H1 (cell line): ENCODE measurements at regions not wholly inside any gene's neighbourhood (a gene's known extent, or its start where the extent isn't known, plus 50 kb on each side); places are given as distances from the start of the nearest gene placed in this dataset.
A peak's percentile ranks its signal among the peaks of the same experiment; 100 is the strongest.

Experiments
- CTCF ChIA-PET: fragments of 300-600 bp; sonication (Branson Sonifier 250); formaldehyde crosslinking; loops from one replicate; lab custom pipeline; 2021; ENCODE audit not compliant: partially characterized antibody; lab: Charles Lee
- POLR2A ChIA-PET: fragments of 300-600 bp; sonication (Branson Sonifier 250); formaldehyde crosslinking; loops from one replicate; lab custom pipeline; 2021; ENCODE audit warnings: inconsistent platforms; ENCODE audit not compliant: partially characterized antibody; lab: Charles Lee
- DNase-seq, 2 experiments: peaks; one replicate each; pipeline versions ENCODE4 v3.0.0 to v3.0.0-alpha.2; 2010 to 2022; ENCODE audit warnings: low spot score in 2 of 2, low read depth in 1 of 2, mixed read lengths in 1 of 2
- FAIRE-seq: peaks from 2 replicates; lab custom pipeline; 2011; peaks lifted over from hg19 to GRCh38; lab: Jason Lieb, UNC
- H2AFZ ChIP-seq: 2 replicates; pipeline ENCODE4 v1.8.1; 2012; ENCODE audit warnings: low read length, inconsistent platforms
- H2AK5ac ChIP-seq: 2 replicates; pipeline ENCODE4 v1.6.1; 2013; ENCODE audit warnings: low read depth, low read length
- H2BK120ac ChIP-seq: replicated peaks from 2 replicates; pipeline ENCODE3; 2013; ENCODE audit warnings: low read depth, low read length, inconsistent platforms
- H2BK12ac ChIP-seq: 2 replicates; pipeline ENCODE4 v1.6.1; 2013; ENCODE audit warnings: low read depth, low read length
- H2BK15ac ChIP-seq: 2 replicates; pipeline ENCODE4 v1.6.1; 2013; ENCODE audit warnings: low read length
- H2BK20ac ChIP-seq: 2 replicates; pipeline ENCODE4 v1.6.1; 2013; ENCODE audit warnings: low read length
- H2BK5ac ChIP-seq: 2 replicates; pipeline ENCODE4 v1.6.1; 2013; ENCODE audit warnings: low read depth, low read length
- H3K14ac ChIP-seq: 2 replicates; pipeline ENCODE4 v1.6.1; 2013; ENCODE audit warnings: inconsistent platforms; ENCODE audit not compliant: insufficient read length
- H3K18ac ChIP-seq: 2 replicates; pipeline ENCODE4 v1.6.1; 2013; ENCODE audit warnings: low read length; ENCODE audit errors: extremely low read depth
- H3K23ac ChIP-seq: 2 replicates; pipeline ENCODE4 v1.6.1; 2013; ENCODE audit warnings: inconsistent platforms; ENCODE audit not compliant: insufficient read length
- H3K23me2 ChIP-seq: 2 replicates; pipeline ENCODE4 v1.6.1; 2013; ENCODE audit warnings: low read depth, low read length
- H3K27ac ChIP-seq: 2 replicates; pipeline ENCODE4 v1.6.1; 2011; ENCODE audit warnings: low read depth, low read length, inconsistent platforms
- H3K27me3 ChIP-seq, 4 experiments: replicated peaks in 1 of 4; 1 replicate in 1 of 4; 2 replicates in 3 of 4; pipeline versions ENCODE4 v1.6.1 to v1.8.1; 2011 to 2013; ENCODE audit warnings: low read length in 3 of 4, mild to moderate bottlenecking in 3 of 4, inconsistent platforms in 2 of 4, mixed read lengths in 2 of 4, moderate library complexity in 1 of 4; ENCODE audit not compliant: control insufficient read depth in 3 of 4, insufficient read depth in 3 of 4; ENCODE audit errors: extremely low read depth in 1 of 4
- H3K36me3 ChIP-seq, 4 experiments: 2 replicates each; pipeline versions ENCODE4 v1.6.1 to v1.8.1; 2011 to 2013; ENCODE audit warnings: mild to moderate bottlenecking in 4 of 4, low read length in 3 of 4, moderate library complexity in 2 of 4, control low read depth in 1 of 4, inconsistent platforms in 1 of 4; ENCODE audit not compliant: insufficient read depth in 4 of 4, control insufficient read depth in 2 of 4
- H3K4ac ChIP-seq: replicated peaks from 2 replicates; pipeline ENCODE3; 2013; ENCODE audit warnings: low read length, low read depth, mixed read lengths, inconsistent platforms; ENCODE audit not compliant: insufficient read length
- H3K4me1 ChIP-seq, 4 experiments: replicated peaks in 1 of 4; 1 replicate in 1 of 4; 2 replicates in 3 of 4; pipeline versions ENCODE4 v1.6.1 to v1.8.1; 2011 to 2013; ENCODE audit warnings: low read length in 3 of 4, inconsistent platforms in 2 of 4, mixed read lengths in 1 of 4; ENCODE audit not compliant: insufficient read depth in 4 of 4, control insufficient read depth in 3 of 4
- H3K4me2 ChIP-seq, 2 experiments: 2 replicates each; pipeline versions ENCODE4 v1.6.1 to v1.8.1; 2011 to 2013; ENCODE audit warnings: low read depth in 2 of 2, low read length in 2 of 2, control low read depth in 1 of 2, inconsistent platforms in 1 of 2, mild to moderate bottlenecking in 1 of 2; ENCODE audit not compliant: insufficient read depth in 1 of 2
- H3K4me3 ChIP-seq, 4 experiments: fragments of 200-600, 300-600 bp in 1 of 4; sonication (generic), shearing (Covaris generic), sonication (Bioruptor Twin) in 1 of 4; 2 replicates each; pipeline versions ENCODE4 v1.5.1 to v1.8.1; 2011 to 2016; ENCODE audit warnings: low read length in 4 of 4, low read depth in 3 of 4, control low read depth in 2 of 4, inconsistent platforms in 2 of 4, mild to moderate bottlenecking in 2 of 4, mixed read lengths in 1 of 4, moderate library complexity in 1 of 4; ENCODE audit not compliant: insufficient read depth in 2 of 4; ENCODE audit errors: extremely low read depth in 1 of 4
- H3K56ac ChIP-seq: replicated peaks from 2 replicates; pipeline ENCODE3; 2013; ENCODE audit warnings: low read depth, mild to moderate bottlenecking, mixed read lengths, low read length, inconsistent platforms; ENCODE audit not compliant: insufficient read length
- H3K79me1 ChIP-seq: 2 replicates; pipeline ENCODE4 v1.6.1; 2013; ENCODE audit warnings: low read depth, low read length, control low read depth
- H3K79me2 ChIP-seq, 2 experiments: 2 replicates each; pipeline versions ENCODE4 v1.6.1 to v1.8.1; 2012 to 2013; ENCODE audit warnings: low read length in 2 of 2, mild to moderate bottlenecking in 2 of 2, inconsistent platforms in 1 of 2; ENCODE audit not compliant: insufficient read depth in 2 of 2, control insufficient read depth in 1 of 2
- H3K9ac ChIP-seq, 4 experiments: replicated peaks in 1 of 4; 1 replicate in 1 of 4; 2 replicates in 3 of 4; pipeline versions ENCODE4 v1.6.1 to v1.8.1; 2011 to 2013; ENCODE audit warnings: low read depth in 3 of 4, low read length in 3 of 4, control low read depth in 2 of 4, mild to moderate bottlenecking in 2 of 4, moderate library complexity in 2 of 4, inconsistent platforms in 1 of 4; ENCODE audit errors: extremely low read depth in 1 of 4
- H3K9me3 ChIP-seq, 2 experiments: 2 replicates each; pipeline versions ENCODE4 v1.6.1 to v1.8.1; 2012 to 2013; ENCODE audit warnings: mild to moderate bottlenecking in 2 of 2, moderate library complexity in 2 of 2, control low read depth in 1 of 2, inconsistent platforms in 1 of 2, low read depth in 1 of 2, low read length in 1 of 2, mixed read lengths in 1 of 2; ENCODE audit not compliant: insufficient read depth in 2 of 2
- H4K20me1 ChIP-seq, 2 experiments: replicated peaks in 1 of 2; 2 replicates each; pipeline versions ENCODE3 to v1.8.1; 2011 to 2013; ENCODE audit warnings: inconsistent platforms in 2 of 2, low read length in 2 of 2, mild to moderate bottlenecking in 1 of 2; ENCODE audit not compliant: insufficient read depth in 2 of 2, control insufficient read depth in 1 of 2
- H4K5ac ChIP-seq: 2 replicates; pipeline ENCODE4 v1.6.1; 2013; ENCODE audit warnings: low read length, low read depth, mixed read lengths, inconsistent platforms; ENCODE audit not compliant: insufficient read length
- H4K8ac ChIP-seq: 2 replicates; pipeline ENCODE4 v1.8.0; 2013; ENCODE audit warnings: mild to moderate bottlenecking, moderate library complexity, low read length, inconsistent platforms; ENCODE audit not compliant: insufficient read depth; ENCODE audit errors: extremely low read depth
- H4K91ac ChIP-seq: replicated peaks from 2 replicates; pipeline ENCODE3; 2013; ENCODE audit warnings: low read length, mixed read lengths, inconsistent platforms; ENCODE audit not compliant: insufficient read length
- CEBPB ChIP-seq: IDR thresholded peaks from 2 replicates; pipeline ENCODE4 v1.6.1; 2012; ENCODE audit warnings: low read depth, low read length
- CHD2 ChIP-seq: IDR thresholded peaks from 2 replicates; pipeline ENCODE4 v1.6.1; 2012; ENCODE audit warnings: low read length, improper control_type of control experiment
- EGR1 ChIP-seq: IDR thresholded peaks from 2 replicates; pipeline ENCODE4 v1.6.1; 2011; ENCODE audit warnings: low read depth, low read length, borderline replicate concordance
- HDAC2 ChIP-seq, 2 experiments: fragments of 300-600 bp in 1 of 2; sonication (generic) in 1 of 2; IDR thresholded peaks; 2 replicates each; pipeline ENCODE4 v1.6.1; 2011 to 2012; ENCODE audit warnings: low read depth in 2 of 2, low read length in 2 of 2, mild to moderate bottlenecking in 2 of 2, moderate library complexity in 2 of 2, borderline replicate concordance in 1 of 2, inconsistent platforms in 1 of 2
- KDM5A ChIP-seq: fragments of 200-600 bp; IDR thresholded peaks from 2 replicates; pipeline ENCODE4 v1.7.1; 2012; ENCODE audit warnings: mild to moderate bottlenecking, low read length, inconsistent platforms, mixed read lengths
- MAFK ChIP-seq: IDR thresholded peaks from 2 replicates; pipeline ENCODE4 v1.6.1; 2012; ENCODE audit warnings: low read depth, mild to moderate bottlenecking, improper control_type of control experiment, low read length
- MAX ChIP-seq: IDR thresholded peaks from 2 replicates; pipeline ENCODE4 v1.6.1; 2012; ENCODE audit warnings: inconsistent platforms
- POLR2A ChIP-seq, 2 experiments: IDR thresholded peaks; 1 replicate in 1 of 2; 2 replicates in 1 of 2; pipeline ENCODE4 v1.6.1; 2011; ENCODE audit warnings: low read depth in 2 of 2, low read length in 2 of 2, mild to moderate bottlenecking in 2 of 2; ENCODE audit errors: control extremely low read depth in 1 of 2
- POLR2AphosphoS5 ChIP-seq: IDR thresholded peaks from 2 replicates; pipeline ENCODE4 v1.6.1; 2011; ENCODE audit warnings: low read depth, low read length
- POU5F1 ChIP-seq: IDR thresholded peaks from 2 replicates; pipeline ENCODE4 v1.6.1; 2011; ENCODE audit warnings: low read depth, mild to moderate bottlenecking, low read length, moderate library complexity
- SAP30 ChIP-seq: fragments of 300-600 bp; sonication (generic); IDR thresholded peaks from 2 replicates; pipeline ENCODE4 v1.7.1; 2012; ENCODE audit warnings: low read length, moderate library complexity, mild to moderate bottlenecking, inconsistent platforms; ENCODE audit not compliant: insufficient read depth, insufficient replicate concordance
- SIX5 ChIP-seq: IDR thresholded peaks from 2 replicates; pipeline ENCODE4 v1.6.1; 2011; ENCODE audit warnings: mild to moderate bottlenecking, low read depth, low read length
- ZNF274 ChIP-seq: IDR thresholded peaks from 2 replicates; pipeline ENCODE4 v1.7.0; 2012; ENCODE audit warnings: low read length, borderline replicate concordance; ENCODE audit errors: extremely low read depth

DNA sequence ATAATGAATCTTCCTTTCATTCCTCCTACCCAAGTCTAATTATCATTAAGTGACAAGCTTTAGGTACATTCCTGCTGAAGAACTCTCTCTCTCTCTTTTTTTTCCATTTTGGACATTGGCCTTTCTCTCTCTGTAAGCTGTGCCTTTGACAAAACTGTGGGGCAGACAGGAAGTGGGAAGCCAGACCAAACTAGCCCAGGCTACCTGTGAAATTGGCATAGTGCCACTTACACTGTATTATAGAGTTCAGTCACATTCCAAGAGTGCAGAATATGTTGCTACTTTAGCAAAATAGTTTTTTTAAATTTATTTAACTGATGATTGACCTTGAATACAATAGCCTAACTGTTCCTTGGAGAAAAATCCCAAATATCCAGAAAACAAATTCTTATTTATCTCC lies 381.5 kb upstream of the ETAA1 start:
- no peaks in the 10 kb centered on the region for H3K79me2 ChIP-seq
- no peaks in the 10 kb centered on the region for H3K23me2 ChIP-seq
- no peak overlapping the region for H4K8ac ChIP-seq
- DNase-seq: no peak
- no peaks in the 10 kb centered on the region for H3K79me1 ChIP-seq
- no peaks in the 10 kb centered on the region for H3K9me3 ChIP-seq
- H3K27me3 ChIP-seq: no peaks in the 10 kb centered on the region
- no peak overlapping the region for H3K14ac ChIP-seq
- H3K9ac ChIP-seq: peak overlapping the region in 1 of 4 experiments; percentile 34; a peak in 1 of 7 replicates
- H3K27ac ChIP-seq: no peak overlapping the region
- no peak overlapping the region for H3K18ac ChIP-seq
- ChIA-PET POLR2A (interaction anchor here (1.1 kb wide), 1 partner anchor 10 kb away, joined by 3 read pairs; no protein-coding TSS in a partner anchor), CTCF (interaction anchor here (0.7 to 1.5 kb wide), 2 partner anchors 12 to 450 kb away, joined by 3 to 4 read pairs; no protein-coding TSS in a partner anchor)
- H3K4ac ChIP-seq: no peak overlapping the region
- no peak overlapping the region for H3K4me3 ChIP-seq
- H3K4me1 ChIP-seq: no peaks in the 10 kb centered on the region
- H4K91ac ChIP-seq: no peak overlapping the region
- no peak for TF ChIP-seq CEBPB
- TF ChIP-seq CHD2: no peak
- TF ChIP-seq ZNF274: no peak
- no peak for TF ChIP-seq POLR2AphosphoS5
- TF ChIP-seq EGR1: no peak
- TF ChIP-seq MAFK: no peak
- no peak for TF ChIP-seq SIX5
- no peak for TF ChIP-seq HDAC2 (IDR thresholded peaks at IDR 0.05; ENCODE audit: borderline replicate concordance in 1 of 2, low read depth in 2 of 2, low read length in 2 of 2)
- TF ChIP-seq POLR2A (IDR thresholded peaks at IDR 0.05; ENCODE audit: control extremely low read depth in 1 of 2, low read depth in 2 of 2, low read length in 2 of 2): no peak
- no peak for TF ChIP-seq POU5F1
- no peak for TF ChIP-seq MAX
- no peak for TF ChIP-seq SAP30
- no peak for TF ChIP-seq KDM5A
- H2BK12ac ChIP-seq: no peak overlapping the region
- no peak overlapping the region for H3K56ac ChIP-seq
- no peak for FAIRE-seq
- H4K5ac ChIP-seq: no peak overlapping the region
- no peaks in the 10 kb centered on the region for H3K36me3 ChIP-seq
- no peak overlapping the region for H3K23ac ChIP-seq
- H4K20me1 ChIP-seq: no peaks in the 10 kb centered on the region
- no peak overlapping the region for H2AK5ac ChIP-seq
- no peak overlapping the region for H2BK120ac ChIP-seq
- no peak overlapping the region for H2BK15ac ChIP-seq
- H2AFZ ChIP-seq: no peak overlapping the region
- no peak overlapping the region for H2BK20ac ChIP-seq
- no peak overlapping the region for H2BK5ac ChIP-seq
- no peak overlapping the region for H3K4me2 ChIP-seq
